Heart right ventricle (tissue), 16 donors: ENCODE measurements at regions not wholly inside any gene's neighbourhood (a gene's known extent, or its start where the extent isn't known, plus 50 kb on each side); places are given as distances from the start of the nearest gene placed in this dataset.

ENCODE experiments used
- ATAC-seq, 8 donors: fragments of 200-7000 bp; cut with Tn5 transposase; one replicate each; pipeline ENCODE4 v1.9.1; 2020; ENCODE audit warnings: mild to moderate bottlenecking in 8 of 8, moderate library complexity in 8 of 8, moderate number of reproducible peaks in 1 of 8
- DNase-seq, 2 donors: peaks; one replicate each; pipeline ENCODE4 v3.0.0-alpha.2; 2020
- H3K27ac ChIP-seq, 10 donors: fragments of 200-600 bp; sonication (generic) in 2 of 10; one replicate each; pipeline versions ENCODE4 v1.5.0 to v1.8.0; 2020 to 2022; ENCODE audit warnings: mild to moderate bottlenecking in 3 of 10
- H3K27me3 ChIP-seq, 7 donors: fragments of 200-600 bp; one replicate each; pipeline ENCODE4 v1.8.0; 2021 to 2022; ENCODE audit warnings: mild to moderate bottlenecking in 2 of 7
- H3K36me3 ChIP-seq, 9 donors: fragments of 200-600 bp; sonication (generic) in 1 of 9; one replicate each; pipeline versions ENCODE4 v1.5.0 to v1.8.0; 2020 to 2022; ENCODE audit warnings: mild to moderate bottlenecking in 2 of 9
- H3K4me1 ChIP-seq, 9 donors: fragments of 200-600 bp; sonication (generic) in 1 of 9; one replicate each; pipeline versions ENCODE4 v1.5.0 to v1.8.0; 2020 to 2022; ENCODE audit warnings: mild to moderate bottlenecking in 4 of 9
- H3K4me3 ChIP-seq, 10 donors: fragments of 200-600 bp; sonication (generic) in 2 of 10; one replicate each; pipeline versions ENCODE4 v1.5.0 to v1.8.0; 2020 to 2022; ENCODE audit warnings: mild to moderate bottlenecking in 7 of 10, moderate library complexity in 2 of 10
- H3K9me3 ChIP-seq, 11 donors: fragments of 200-600 bp in 10 of 11; sonication (generic) in 2 of 11; one replicate each; pipeline versions ENCODE4 v1.5.0 to v1.8.0; 2013 to 2022; ENCODE audit warnings: mild to moderate bottlenecking in 2 of 11, control low read depth in 1 of 11, moderate library complexity in 1 of 11
- CTCF ChIP-seq, 9 donors: fragments of 200-600 bp; sonication (generic) in 2 of 9; IDR thresholded peaks; one replicate each; pipeline versions ENCODE4 v1.5.0 to v1.8.0; 2021 to 2022; ENCODE audit warnings: antibody characterized with exemption in 9 of 9, mild to moderate bottlenecking in 5 of 9, moderate library complexity in 1 of 9
- WGBS, 2 donors: extraction: QIAGEN DNeasy Blood & Tissue Kit; methylation state at CpG; one replicate each; pipeline ENCODE4 v1.1.7; 2013; ENCODE audit warnings: inconsistent platforms in 1 of 2; 5-methylcytosine and 5-hydroxymethylcytosine counted together
- intact Hi-C, 10 donors: fragments of 100-400 bp; cut with DNase I; formaldehyde crosslinking; loops; one replicate each; pipeline versions ENCODE4 v1.11.1 to v1.14.2; 2022
- donor health status: Arrhythmogenic right ventricular cardiomyopathy.
- donor health status: ischemic (EF 13 %, LVEDD 7.1; RV severe dilation, severe dysfunction).
- donor health status: healthy with polysubstance abuse.
- donor health status: DM: no; HTN: yes; CAD: no.
- donor health status: DM: no; HTN: no; CAD: no.
- donor health status: ischemic (EF 25% LVEDD 6.9; RV normal size, moderate dysfunction).
- donor health status: ischemic (EF 25% LVEDD 5.7; RV mildly dilated, moderate dysfunction).
- donor health status: healthy.
- donor health status: DM: yes; HTN: yes; CAD: no.
- donor health status: Ischemic cardiomyopathy.
- donor health status: ischemic (EF 35%, LVEDD 5.7; RV mildly dilated, moderate dysfunction).
- donor health status: nonischemic (EF 11% LVEDD 7.7; RV severe dilation, severe dysfunction).
- donor health status: DM: yes; HTN: yes; CAD: no.
- donor health status: PGD.
- donor health status: ischemic (EF 29% LVEDD 5.4; RV normal size, mild dysfunction).
- donor health status: nonischemic (EF 23%, LVEDD 6.1; RV moderate dilation, normal function).

DNA sequence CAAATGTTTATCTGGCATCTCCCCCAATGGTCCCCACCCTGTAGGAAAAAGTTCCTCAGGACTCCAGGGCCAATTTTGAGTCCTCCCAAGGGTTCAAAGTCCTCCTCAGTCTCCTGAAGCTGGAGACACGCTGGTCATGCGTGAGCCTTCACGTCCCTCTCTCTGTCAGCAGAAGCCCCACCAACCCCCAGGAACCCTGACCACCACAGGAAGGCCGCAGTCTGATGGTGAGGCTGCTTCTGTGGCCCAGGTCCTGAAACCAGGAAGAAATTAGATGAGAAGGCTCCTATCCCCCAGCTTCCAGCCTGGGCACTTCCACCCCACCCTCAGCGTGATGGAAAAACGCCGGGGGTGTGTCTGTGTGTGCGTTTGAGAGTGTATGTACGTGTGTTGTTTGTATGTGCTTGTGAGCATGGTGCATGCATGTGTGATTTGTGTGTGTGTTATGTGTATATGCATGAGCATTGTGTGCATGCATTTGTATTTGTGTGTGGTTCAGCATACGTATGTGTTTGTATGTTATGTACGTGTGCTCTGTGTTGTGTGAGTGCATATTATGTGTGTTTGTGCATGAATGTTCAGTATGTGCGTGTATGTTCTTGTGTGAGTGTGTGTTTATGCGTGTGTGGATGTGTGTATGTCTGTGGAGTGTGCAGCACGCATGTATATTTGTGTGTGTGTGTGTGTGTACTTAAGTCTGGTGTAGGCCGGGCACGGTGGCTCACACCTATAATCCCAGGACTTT lies 92.5 kb downstream of the SIK1 start:
- no peak for TF ChIP-seq CTCF (IDR thresholded peaks at IDR 0.05)
- WGBS, 2 donors = 94 to 97% methylated on average over 16 of the region's 16 CpGs

GRCh38 chr21:43333298-43334062 lies 93.5 kb downstream of the SIK1 start:
- intact Hi-C loops = no loop called here
- Histone ChIP-seq H3K36me3 (no peaks in the 10 kb centered on the region), H3K4me3 (peak overlapping the region in 3 of 10 donors; percentile 3 to 13 (median 3)), H3K9me3 (no peaks in the 10 kb centered on the region), H3K27ac (peak overlapping the region in 7 of 10 donors; percentile 3 to 78 (median 64)), H3K27me3 (no peaks in the 10 kb centered on the region), H3K4me1 (peaks cover 3 to 26% (median 22%) of the 10 kb centered on the region in 9 donors)
- DNase-seq (peak; percentile 31 to 62), ATAC-seq (peak; percentile 44 to 72 (median 62))
- no peak for TF ChIP-seq CTCF (IDR thresholded peaks at IDR 0.05)
- 13 to 21% methylated on average over 35 of the region's 35 CpGs for WGBS, 2 donors

More for the DNA sequence above, 92.5 kb downstream of the SIK1 start:
- H3K4me1 ChIP-seq = peaks cover 3 to 34% (median 26%) of the 10 kb centered on the region in 9 donors
- DNase-seq (no peak), ATAC-seq (no peak)
- no peaks in the 10 kb centered on the region for H3K27me3 ChIP-seq
- H3K9me3 ChIP-seq = no peaks in the 10 kb centered on the region
- H3K4me3 ChIP-seq = no peak overlapping the region
- no peaks in the 10 kb centered on the region for H3K36me3 ChIP-seq
- H3K27ac ChIP-seq = peak overlapping the region in 3 of 10 donors; percentile 44 to 78 (median 66)
- intact Hi-C loops = no loop called here

- Histone ChIP-seq H3K4me1 (peaks cover 3 to 26% (median 22%) of the 10 kb centered on the region in 9 donors), H3K9me3 (no peaks in the 10 kb centered on the region), H3K27me3 (no peaks in the 10 kb centered on the region), H3K27ac (peak overlapping the region in 7 of 10 donors; percentile 3 to 78 (median 64)), H3K36me3 (no peaks in the 10 kb centered on the region), H3K4me3 (peak overlapping the region in 3 of 10 donors; percentile 3 to 13 (median 3))
- DNase-seq (no peak), ATAC-seq (peak in 7 of 8 donors; percentile 10 to 53 (median 37))
- WGBS, 2 donors = 25 to 32% methylated on average over 15 to 16 of the region's 16 CpGs
- intact Hi-C loops = no loop called here
- no peak for TF ChIP-seq CTCF (IDR thresholded peaks at IDR 0.05)
Measured at GRCh38 chr21:43332861-43333297, 94.1 kb downstream of the SIK1 start.
